Stimulated activated naive CD8-positive, alpha-beta T cell treated with anti-CD3 and anti-CD28 coated beads, Interleukin-15, Interleukin-2, amounts not matched to agents 100 U/mL and 50 U/mL, for 24 hours (primary cell): ENCODE measurements at regions not wholly inside any gene's neighbourhood (a gene's known extent, or its start where the extent isn't known, plus 50 kb on each side); places are given as distances from the start of the nearest gene placed in this dataset.

Experiments
- ATAC-seq: fragments of 150-1000 bp; cut with Tn5 transposase; one replicate; pipeline ENCODE4 v1.10.0; 2021
- DNase-seq: peaks from one replicate; pipeline ENCODE4 v3.0.0; 2021

DNA sequence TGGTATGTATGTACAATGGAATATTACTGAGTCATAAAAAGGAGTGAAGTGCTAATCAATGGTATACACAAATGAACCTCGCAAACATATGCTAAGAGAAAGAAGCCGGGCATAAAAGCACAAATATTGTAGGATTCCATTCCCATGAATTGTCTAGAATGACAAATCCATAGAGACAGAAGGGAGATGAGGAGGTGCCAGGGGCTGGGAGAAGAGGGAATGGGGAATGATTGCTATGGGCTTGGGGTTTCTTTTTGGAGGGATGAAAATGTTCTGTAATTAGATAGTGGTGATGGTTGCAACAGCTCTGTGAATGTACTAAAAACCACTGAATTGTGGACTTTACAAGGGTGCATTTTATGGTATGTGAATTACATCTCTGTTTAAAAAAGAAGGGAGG, 73.5 kb downstream of the GLI2 start:
- ATAC-seq (no peak), DNase-seq (no peak)

DNA sequence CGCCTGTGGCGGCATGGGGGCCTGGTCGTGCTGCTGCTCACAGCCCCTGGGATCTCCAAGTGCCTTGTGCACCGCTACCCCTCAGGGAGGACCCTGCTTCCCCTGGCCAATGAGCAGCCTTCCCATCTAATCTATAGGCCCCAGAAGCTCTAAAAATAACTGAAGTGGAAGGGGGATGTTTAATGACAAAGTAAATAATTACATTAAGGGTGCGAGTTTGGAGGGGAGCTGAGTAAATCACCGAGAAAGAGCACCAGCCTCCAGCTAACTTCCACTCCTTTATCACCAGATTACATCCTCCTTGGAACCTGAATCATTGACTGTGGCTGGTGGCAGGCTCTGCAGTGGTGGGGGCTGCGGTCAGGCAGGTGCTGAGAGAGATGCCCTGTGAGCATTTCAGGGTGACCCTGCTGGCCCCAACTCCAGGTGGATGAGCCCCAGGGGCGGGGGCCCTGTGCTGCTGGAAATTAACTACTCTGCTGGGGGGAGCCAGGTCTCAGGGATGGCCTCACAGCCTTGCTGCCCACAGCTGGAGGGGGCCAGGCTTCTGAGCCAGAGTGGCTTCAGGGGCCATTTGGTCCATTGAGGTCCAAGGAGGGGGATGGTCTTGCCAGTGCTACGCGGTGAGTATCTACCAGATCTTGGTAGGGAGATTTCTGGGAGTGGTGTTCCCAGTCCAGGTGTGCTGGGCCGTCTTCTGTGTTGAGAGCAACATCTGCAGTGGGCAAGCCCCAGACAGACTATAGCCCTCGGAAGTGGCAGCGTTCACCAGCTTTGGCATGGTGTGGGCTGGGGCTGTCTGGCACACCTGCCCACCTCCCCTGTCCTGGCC, 74.2 kb downstream of the GLI2 start:
- no peak for ATAC-seq
- DNase-seq: no peak

DNA sequence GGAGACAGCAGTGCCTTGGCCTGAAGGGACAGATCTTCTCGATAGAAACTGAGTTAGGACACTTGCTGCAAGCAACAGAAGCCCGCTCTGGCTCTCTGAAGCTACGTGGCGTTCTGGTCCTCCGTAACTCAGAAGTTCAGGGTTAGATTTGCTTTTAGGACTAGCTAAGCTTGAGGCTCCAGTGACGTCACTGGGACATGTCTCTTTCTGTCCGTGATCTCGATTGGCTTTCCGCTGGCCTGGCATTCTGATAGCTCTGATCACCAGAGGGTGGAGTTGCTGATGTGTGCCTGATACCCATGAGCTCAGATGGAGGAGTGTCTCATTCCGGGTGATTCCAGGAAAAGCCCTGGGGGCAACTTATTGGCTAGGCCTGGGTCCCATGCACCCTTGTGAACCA, 75.0 kb downstream of the GLI2 start:
- no peak for ATAC-seq
- no peak for DNase-seq

DNA sequence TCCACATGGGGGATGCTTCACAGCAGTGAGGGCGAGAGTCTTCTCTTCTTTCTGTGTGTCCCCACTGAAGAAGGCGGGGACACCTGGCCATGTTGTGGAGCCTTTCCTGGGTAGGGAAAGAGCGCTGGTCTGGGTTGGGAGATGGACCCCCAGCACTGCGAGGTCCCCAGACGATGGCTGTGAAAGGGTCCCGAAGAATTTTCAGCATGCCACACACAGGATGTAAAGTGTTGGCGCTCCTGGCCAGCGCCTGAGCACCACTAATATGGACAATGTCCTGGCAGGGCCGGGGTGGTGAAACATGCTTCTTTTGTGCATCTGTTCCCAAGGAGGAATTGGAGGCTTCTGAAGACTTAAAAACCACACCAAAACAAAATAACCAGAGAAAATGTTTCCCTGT, 77.2 kb downstream of the GLI2 start:
- ATAC-seq: no peak

DNA sequence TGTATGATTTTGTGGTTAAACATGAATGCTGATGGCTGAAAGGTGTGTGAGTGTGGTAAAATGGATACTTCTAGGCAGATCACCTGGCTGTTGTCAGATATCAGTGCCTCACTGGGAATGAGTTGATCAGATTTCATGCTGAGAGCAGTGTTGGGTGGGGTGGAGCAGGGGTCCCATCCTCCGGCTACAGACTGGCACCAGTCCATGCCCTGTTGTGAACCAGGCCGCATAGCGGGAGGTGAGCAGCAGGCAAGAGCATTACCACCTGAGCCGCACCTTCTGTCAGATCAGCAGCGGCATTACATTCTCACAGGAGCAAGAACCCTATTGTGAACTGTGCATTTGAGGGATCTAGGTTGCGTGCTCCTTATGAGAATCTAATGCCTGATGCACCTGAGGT, 78.7 kb downstream of the GLI2 start:
- no peak for DNase-seq
- ATAC-seq: no peak

More for the DNA sequence above, 77.2 kb downstream of the GLI2 start:
- DNase-seq: no peak

DNA sequence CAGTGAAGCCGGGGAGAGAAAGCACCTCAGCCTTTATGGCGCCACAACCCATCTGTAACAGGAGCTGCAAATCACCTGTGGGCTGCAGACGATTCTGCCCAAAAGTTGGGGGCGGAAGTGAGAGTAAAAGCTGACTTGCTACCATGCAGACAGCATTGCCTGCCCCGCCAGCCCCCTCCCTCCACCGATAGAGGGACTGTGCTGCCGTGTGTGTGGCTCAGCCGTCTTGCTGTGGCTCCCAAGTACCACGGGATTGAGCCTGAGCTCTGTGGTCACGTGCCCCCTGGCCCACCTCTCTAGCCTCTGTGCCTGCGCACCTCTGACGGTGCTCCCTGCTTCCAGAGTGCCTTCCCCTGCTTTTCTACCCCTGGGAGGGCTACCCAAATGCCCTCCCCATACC, 79.6 kb downstream of the GLI2 start:
- no peak for ATAC-seq
- no peak for DNase-seq

DNA sequence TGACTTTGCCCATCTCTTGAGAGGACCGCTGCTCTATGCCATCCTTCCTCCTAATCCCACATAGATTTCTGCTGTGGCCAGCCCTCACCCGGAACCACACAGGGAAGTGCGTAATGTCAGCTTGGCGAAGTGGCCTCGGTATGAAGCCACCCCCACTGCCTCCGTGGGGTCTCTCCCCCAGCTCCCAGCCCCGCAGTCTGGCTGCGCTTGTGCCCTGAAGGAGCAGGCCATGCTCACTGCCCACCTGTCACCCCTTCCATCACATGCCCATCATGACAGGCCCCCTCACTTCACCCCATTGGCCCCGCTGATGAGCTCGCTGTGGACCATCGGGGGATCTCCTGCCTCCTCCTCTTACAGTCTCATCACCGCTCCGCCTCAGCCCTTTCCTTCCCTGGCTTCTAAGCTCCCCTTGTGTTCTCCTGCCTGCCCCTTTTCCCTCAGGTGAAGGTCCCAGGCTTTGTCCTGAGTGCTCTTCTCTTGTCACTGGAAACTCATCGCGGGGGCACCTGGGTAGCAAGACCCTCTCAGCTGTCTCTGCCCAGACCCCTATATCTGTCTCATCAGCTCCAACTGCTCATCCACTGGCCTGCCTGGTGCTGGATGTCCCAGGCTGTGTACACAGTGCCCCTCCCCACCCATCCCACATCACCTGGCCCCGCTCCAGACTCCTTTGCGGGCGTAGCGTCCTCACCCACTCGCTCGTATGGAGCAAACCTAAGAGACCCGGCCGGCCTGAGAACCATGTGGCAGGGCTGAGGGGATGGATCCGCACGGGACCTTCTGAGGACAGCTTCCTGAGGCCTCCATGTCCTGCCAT, 81.7 kb downstream of the GLI2 start:
- DNase-seq (no peak), ATAC-seq (no peak)

DNA sequence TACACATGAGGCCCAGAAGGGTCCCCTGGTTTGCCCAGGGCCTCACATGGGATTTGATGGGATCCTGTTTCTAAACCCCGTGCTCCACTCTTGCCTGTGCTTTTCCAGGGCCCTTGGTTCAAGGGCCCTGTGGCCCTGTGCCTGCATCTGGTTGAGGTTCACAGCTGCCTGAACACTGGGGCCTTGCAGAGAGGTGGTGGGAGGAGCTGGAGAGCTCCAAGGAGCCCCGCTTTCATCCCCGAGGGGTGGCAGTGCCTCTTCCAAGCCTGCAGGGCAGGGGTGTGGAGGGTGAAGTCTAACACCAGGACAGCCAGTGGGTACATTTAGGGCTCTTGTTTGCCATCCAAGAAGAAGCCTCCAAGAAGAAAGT, 82.3 kb downstream of the GLI2 start:
- DNase-seq: no peak
- no peak for ATAC-seq

DNA sequence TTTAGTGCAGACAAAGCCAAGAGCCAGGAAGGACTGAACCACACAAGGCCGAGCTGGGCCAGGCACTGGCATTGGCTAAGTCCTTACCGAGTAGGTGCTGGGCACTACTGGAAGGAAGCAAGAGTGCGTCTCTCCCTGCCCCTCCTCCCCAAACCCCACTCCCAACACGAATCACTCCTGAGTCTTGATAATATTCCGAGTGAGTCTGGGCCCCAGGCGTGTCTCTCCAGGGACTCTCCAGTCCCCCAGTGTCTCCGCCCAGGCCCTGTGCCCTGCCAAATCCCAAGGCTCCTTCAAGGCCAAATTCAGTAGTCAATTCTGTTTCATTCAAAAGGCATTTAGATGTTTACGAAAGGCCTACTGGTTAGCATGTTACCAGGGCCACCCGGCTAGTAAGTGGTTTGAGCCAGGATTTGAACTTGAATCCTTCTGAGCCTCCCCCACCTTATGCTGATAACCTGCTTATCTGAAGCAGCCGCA, 82.8 kb downstream of the GLI2 start:
- ATAC-seq (no peak), DNase-seq (no peak)

DNA sequence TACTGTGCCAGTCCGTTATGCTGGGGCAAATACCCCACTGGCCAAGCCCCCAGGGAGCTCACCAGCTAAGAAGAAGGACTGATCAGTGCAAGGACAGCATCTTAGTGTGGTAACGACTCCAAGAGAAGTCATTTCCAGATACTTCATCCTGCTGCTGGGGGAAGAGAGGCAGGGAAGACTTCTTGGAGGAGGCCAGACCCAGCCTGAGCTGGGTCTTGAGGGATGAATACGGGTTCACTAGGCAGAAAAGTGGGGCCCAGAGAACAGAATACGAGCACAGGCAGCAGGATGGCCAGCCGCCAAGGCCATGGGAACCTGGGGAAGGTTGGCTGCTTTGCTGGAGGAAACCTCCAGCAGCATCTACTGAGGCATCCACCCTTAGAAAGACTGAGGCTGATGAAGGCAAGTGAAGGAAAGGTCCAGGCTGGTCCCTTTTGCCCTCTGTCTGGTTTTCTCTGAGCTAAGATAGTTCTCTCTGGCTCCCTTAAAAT, 84.1 kb downstream of the GLI2 start:
- no peak for ATAC-seq
- no peak for DNase-seq

DNA sequence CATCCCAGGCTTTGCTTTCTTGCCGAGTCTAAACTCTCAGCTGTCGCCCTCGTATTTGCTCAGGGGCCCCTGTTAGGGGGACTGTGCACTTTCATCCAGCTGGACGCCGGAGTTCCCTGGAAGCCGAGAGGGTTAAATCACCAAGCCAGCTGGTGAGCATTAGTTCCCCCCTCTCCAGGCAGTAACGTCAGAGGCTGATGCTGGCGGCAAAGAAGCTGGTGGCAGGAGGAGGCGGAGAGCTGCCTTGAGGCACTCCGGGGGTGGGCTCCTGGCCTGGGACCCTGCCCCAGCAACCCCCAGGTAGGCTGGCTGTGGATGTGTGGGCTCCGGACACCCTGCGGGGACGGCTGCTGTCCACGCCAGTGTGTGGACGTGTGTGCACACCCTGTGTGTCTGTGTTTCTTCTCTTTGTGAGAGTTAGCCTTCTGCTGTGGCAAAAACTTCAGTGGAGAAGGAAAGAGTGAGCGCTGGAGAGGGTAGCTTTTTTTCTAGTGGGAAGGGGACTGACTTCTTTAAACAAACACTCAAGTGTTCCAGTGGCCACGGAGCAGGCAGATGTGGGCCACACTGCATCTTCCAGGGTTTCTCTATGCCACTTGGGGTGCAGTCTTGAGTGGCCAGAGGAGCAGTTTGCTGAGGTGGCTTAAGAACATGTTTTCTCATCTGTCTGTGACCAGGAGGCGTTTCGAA, 84.7 kb downstream of the GLI2 start:
- ATAC-seq (no peak), DNase-seq (no peak)

DNA sequence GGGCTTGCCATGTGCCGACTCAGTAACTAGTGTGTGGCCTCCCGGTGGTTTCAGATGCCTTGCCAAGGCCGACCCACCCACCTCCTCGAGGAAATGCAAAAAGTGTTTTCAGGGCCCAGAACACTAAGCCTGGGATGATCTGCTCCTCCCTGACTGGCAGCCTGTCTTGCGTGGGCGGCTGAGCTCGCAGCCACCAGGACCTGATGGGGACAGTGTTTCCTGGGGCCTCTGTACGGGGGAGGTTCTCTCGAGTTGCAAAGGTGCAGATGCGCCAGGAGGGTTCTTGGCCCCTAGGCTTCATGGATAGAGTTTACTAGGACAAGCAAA, 85.2 kb downstream of the GLI2 start:
- ATAC-seq: no peak
- DNase-seq: no peak

DNA sequence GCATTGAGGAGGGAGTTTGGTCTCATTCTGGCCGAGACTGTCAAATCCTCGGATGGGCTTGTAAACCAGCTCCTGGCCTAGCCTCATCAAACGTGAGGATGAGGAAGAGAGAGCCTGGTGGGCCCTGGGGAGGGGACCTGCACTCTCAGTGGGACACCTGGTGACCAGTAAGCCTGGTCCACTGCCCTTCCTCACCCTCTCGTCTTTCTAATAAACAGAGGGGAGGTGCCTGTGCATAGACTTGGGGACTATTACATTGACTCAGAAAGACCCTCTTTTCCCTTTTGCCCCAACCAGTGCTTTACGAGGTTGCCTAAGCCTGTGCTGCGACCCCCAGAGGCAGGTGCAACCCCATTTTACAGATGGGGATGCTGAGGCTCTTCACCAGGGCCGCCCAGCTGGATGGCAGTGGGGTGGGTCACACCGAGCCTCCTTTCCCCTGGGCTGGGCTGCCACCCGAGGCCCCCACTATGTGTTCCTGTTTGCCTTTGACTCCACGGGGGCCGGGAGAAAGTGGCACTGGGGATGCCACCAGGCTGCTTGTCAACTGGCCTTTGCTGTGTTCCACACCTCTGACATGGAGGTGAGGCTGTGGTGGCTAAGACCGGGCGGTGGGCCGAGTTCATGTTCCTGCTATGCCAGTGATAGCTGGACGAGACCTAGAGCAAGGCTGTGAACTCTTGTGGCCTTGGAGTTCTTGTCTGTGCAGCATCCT, 85.9 kb downstream of the GLI2 start:
- ATAC-seq (no peak), DNase-seq (no peak)

DNA sequence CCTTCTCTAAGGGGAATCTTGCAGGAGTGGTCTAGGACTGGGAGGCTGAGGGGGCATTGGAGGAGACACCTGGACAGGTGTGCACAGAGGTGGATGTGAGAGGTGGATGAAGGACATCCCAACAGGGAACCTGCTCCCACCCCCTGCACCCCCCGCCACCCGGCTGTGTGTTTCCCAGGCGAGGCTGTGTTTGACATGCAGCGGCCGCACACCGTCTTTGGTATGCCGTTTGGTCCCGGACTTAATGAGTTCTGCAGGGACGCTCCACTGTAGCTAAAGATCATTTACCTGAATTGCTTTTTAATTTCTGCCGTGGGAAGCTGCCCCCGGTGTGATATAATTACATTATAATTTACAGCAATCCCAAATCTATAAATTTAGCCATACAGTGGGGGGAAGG, 87.3 kb downstream of the GLI2 start:
- DNase-seq: no peak

DNA sequence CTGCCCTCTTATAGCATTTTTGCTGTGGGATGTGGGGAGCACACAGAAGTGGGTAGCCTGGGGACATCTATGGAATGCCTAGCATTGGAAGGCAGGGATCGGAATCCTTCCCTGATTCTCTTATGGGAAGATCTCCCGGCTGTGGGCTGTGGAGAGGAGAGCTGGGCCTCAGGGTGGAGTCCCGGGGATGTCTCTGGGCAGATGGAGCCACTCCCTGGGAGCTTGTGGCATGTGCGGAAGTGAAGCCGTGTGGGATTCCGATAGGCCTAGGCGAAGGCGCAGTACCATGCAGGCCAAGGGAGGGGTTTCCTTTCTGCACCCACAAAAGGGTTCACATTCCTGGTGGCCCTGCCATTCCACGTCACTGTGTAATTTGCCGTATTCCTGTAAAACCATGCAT, 87.9 kb downstream of the GLI2 start:
- DNase-seq (no peak), ATAC-seq (no peak)

More for the DNA sequence above, 87.3 kb downstream of the GLI2 start:
- ATAC-seq: no peak

DNA sequence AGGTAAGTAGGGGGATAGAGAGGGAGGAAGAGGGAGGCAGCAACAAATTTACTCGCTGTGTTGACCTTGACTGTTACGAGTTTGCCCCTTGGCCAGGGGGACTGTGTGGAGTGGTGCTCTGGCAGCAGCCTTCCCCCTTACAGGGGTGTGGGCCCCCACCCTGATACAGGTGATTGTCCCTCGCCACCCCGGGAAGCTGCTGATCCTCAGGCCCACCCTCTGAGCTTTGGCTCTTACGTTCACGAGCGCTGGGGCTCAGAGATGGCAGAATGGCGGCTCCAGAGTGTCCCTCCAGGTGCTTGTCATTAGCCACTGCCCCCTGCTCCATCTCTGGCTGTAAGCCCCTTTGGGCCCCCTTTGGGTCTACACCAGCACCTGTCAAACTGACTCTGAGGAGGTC, 88.6 kb downstream of the GLI2 start:
- ATAC-seq (no peak), DNase-seq (no peak)

DNA sequence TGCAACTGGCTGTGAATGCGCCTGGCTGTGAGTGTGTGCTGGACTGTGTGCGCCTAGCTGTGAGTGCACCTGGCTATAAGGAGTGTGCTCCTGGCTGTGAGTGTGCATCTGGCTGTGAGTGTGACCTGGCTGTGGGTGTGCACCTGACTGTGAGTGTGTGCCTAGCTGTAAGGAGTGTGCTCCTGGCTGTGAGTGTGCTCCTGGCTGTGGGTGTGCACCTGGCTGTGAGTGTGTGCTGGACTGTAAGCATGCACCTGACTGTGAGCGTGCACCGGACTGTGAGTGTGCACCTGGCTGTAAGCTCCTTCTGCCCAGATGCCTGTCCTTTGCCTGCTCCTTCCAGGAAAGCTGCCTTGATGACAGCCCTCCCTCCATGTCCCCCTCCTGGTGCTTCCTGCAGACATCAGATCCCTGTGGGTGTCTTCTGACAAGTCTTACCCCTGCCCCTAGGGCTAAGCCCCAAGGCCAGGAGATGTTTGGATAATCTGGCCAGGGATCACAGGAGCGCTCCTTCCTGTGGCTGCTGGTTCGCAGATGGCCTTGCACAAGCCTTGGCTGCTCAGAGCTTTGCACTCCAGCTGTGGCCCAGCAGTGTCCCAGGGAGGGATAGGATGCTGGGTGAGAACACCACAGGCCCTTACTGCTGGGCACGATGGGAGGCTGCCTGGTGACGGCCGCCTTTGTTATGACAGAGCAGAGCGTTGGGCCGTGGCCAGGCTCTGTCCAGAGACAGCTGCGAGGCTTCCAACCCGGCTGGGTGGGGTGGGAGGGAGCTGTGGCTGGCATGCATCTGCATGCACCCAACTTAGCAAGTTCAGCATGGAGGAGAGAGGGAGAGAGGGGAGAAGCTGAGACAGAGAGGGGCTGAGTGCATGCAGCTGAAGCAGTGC, 89.9 kb downstream of the GLI2 start:
- ATAC-seq (no peak), DNase-seq (no peak)

DNA sequence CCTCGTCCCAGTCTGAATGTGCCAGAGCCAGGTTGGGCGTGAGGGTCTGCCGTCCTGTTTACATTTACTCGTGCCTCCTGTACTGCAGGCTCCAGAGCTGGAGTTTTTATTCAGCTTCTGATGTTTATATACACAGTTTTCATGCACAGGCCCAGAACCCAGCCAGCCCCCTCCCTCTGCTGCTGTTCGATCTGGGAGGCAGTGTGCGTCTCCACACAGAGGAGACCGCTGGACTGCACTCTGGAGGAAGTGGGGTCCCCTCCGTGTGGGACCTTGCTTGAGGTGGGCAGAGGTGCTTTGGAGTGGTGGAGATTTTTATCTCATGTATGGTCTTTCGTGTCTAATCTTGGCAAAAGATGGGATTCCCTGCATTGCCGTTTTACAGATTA, 90.6 kb downstream of the GLI2 start:
- DNase-seq: no peak

DNA sequence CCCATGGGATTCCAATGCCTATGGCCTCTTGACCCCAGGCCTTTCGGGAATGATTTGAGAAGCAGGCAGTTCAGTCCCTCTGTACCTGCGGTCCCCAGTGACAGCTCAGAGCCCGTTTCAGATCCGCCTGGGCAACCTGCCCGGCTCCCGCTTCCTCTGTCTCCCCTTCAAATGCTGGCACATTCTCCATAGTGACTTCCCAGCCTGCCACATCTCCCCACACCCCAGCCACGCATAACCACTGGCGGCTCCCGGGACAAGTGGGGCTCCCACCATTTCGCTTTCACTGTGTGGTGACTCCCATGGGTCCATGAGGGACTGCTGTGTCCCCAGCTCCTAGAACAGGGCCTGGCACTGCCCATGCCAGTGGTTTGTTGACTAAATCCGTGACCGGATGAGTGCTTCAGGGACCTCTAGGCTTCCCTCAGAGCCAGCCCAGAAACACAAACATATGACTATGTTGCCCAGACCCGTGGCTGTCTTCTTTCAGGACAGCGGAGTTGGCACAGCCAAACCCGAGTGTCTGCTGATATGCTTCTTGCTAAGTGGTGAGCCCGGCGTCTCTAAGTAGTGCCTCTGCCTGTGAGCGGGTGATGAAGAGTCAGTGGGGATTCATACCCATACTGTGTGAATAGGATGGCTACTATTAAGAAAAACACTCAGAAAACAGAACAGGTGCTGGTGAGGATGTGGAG, 91.2 kb downstream of the GLI2 start:
- DNase-seq (no peak), ATAC-seq (no peak)

More for the DNA sequence above, 90.6 kb downstream of the GLI2 start:
- no peak for ATAC-seq

DNA sequence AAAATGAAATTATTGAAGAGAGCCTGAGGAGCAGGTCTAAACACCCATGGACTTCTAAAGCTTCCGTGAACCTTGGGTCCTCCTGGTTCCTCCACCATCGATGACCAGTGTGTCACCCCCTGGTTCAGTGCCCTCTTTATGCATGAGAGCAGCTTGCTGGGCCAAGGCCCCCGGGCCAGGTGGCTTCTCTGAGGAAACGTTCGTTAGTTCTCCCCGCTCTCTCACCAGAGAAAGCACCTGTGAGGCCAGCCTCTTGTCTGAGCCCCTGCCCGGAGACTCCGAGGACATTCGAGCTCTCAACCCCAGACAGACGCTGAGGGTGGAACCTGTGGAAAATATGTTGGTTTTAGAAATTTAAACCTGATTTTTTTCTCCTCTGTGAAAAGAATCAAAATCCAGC, 92.4 kb downstream of the GLI2 start:
- no peak for ATAC-seq
- no peak for DNase-seq
